ENCODE measurements at regions not wholly inside any gene's neighbourhood (a gene's known extent, or its start where the extent isn't known, plus 50 kb on each side); places are given as distances from the start of the nearest gene placed in this dataset.

- H3K9me3 ChIP-seq (ENCODE audit: control insufficient read depth, low read length) = peaks cover 4% of the 10 kb centered on the region
- WGBS, 2 experiments (ENCODE audit: insufficient coverage in 1 of 2, insufficient read length in 1 of 2) = 97 to 100% methylated on average over 4 to 7 of the region's 7 CpGs
- H3K36me3 ChIP-seq (ENCODE audit: control insufficient read depth, insufficient read depth, low read length) = no peaks in the 10 kb centered on the region
- Mint-ChIP-seq H3K9me3 (no peaks in the 10 kb centered on the region), H3K4me1 (peaks cover 12% of the 10 kb centered on the region), H3K36me3 (ENCODE audit: low read depth) (no peaks in the 10 kb centered on the region), H3K27me3 (ENCODE audit: insufficient read depth) (no peaks in the 10 kb centered on the region), H3K4me3 (no peak overlapping the region), H3K27ac (no peak overlapping the region)
- no peak for DNase-seq
- no peaks in the 10 kb centered on the region for H3K4me1 ChIP-seq (ENCODE audit: control insufficient read depth, insufficient read depth, low read length)
- H3K27ac ChIP-seq (ENCODE audit: low read depth, low read length) = no peak overlapping the region
- no peak overlapping the region for H3K9ac ChIP-seq (ENCODE audit: extremely low read depth, low read length, poor library complexity, severe bottlenecking)
- no peak overlapping the region for H3K4me3 ChIP-seq (ENCODE audit: low read length)
- no peak for TF ChIP-seq CTCF (conservative IDR thresholded peaks at IDR 0.05)
- H3K27me3 ChIP-seq (ENCODE audit: control insufficient read depth, insufficient read depth, low read length, poor library complexity, severe bottlenecking) = no peaks in the 10 kb centered on the region
These were observed 773.0 kb downstream of the MTRR start for GRCh38 chr5:8641786-8642505.

GRCh38 chr5:8644377-8644776 is 775.4 kb downstream of the MTRR start:
- H3K9me3 ChIP-seq (ENCODE audit: control insufficient read depth, low read length) = no peaks in the 10 kb centered on the region
- Mint-ChIP-seq H3K4me3 (no peak overlapping the region), H3K4me1 (peaks cover 9% of the 10 kb centered on the region), H3K9me3 (no peaks in the 10 kb centered on the region), H3K27me3 (ENCODE audit: insufficient read depth) (no peaks in the 10 kb centered on the region), H3K36me3 (ENCODE audit: low read depth) (no peaks in the 10 kb centered on the region), H3K27ac (no peak overlapping the region)
- 86 to 100% methylated on average over 3 of the region's 3 CpGs for WGBS, 2 experiments (ENCODE audit: insufficient coverage in 1 of 2, insufficient read length in 1 of 2)
- H3K4me3 ChIP-seq (ENCODE audit: low read length) = no peak overlapping the region
- TF ChIP-seq CTCF (conservative IDR thresholded peaks at IDR 0.05) = no peak
- H3K27me3 ChIP-seq (ENCODE audit: control insufficient read depth, insufficient read depth, low read length, poor library complexity, severe bottlenecking) = no peaks in the 10 kb centered on the region
- no peak for DNase-seq
- no peaks in the 10 kb centered on the region for H3K4me1 ChIP-seq (ENCODE audit: control insufficient read depth, insufficient read depth, low read length)
- H3K9ac ChIP-seq (ENCODE audit: extremely low read depth, low read length, poor library complexity, severe bottlenecking) = no peak overlapping the region
- H3K27ac ChIP-seq (ENCODE audit: low read depth, low read length) = no peak overlapping the region
- no peaks in the 10 kb centered on the region for H3K36me3 ChIP-seq (ENCODE audit: control insufficient read depth, insufficient read depth, low read length)

GRCh38 chr5:8647111-8647510 is 778.2 kb downstream of the MTRR start:
- no peak for TF ChIP-seq CTCF (conservative IDR thresholded peaks at IDR 0.05)
- DNase-seq = no peak
- Mint-ChIP-seq H3K4me3 (no peak overlapping the region), H3K36me3 (ENCODE audit: low read depth) (no peaks in the 10 kb centered on the region), H3K4me1 (peaks cover 5% of the 10 kb centered on the region), H3K27ac (no peak overlapping the region), H3K9me3 (peaks cover 4% of the 10 kb centered on the region), H3K27me3 (ENCODE audit: insufficient read depth) (no peaks in the 10 kb centered on the region)
- no peaks in the 10 kb centered on the region for H3K27me3 ChIP-seq (ENCODE audit: control insufficient read depth, insufficient read depth, low read length, poor library complexity, severe bottlenecking)
- H3K4me1 ChIP-seq (ENCODE audit: control insufficient read depth, insufficient read depth, low read length) = no peaks in the 10 kb centered on the region
- no peaks in the 10 kb centered on the region for H3K9me3 ChIP-seq (ENCODE audit: control insufficient read depth, low read length)
- H3K36me3 ChIP-seq (ENCODE audit: control insufficient read depth, insufficient read depth, low read length) = no peaks in the 10 kb centered on the region
- no peak overlapping the region for H3K27ac ChIP-seq (ENCODE audit: low read depth, low read length)
- no peak overlapping the region for H3K9ac ChIP-seq (ENCODE audit: extremely low read depth, low read length, poor library complexity, severe bottlenecking)
- H3K4me3 ChIP-seq (ENCODE audit: low read length) = no peak overlapping the region

Measured in endodermal cell (in vitro differentiated cells).